ENCODE measurements at regions not wholly inside any gene's neighbourhood (a gene's known extent, or its start where the extent isn't known, plus 50 kb on each side); places are given as distances from the start of the nearest gene placed in this dataset.

DNA sequence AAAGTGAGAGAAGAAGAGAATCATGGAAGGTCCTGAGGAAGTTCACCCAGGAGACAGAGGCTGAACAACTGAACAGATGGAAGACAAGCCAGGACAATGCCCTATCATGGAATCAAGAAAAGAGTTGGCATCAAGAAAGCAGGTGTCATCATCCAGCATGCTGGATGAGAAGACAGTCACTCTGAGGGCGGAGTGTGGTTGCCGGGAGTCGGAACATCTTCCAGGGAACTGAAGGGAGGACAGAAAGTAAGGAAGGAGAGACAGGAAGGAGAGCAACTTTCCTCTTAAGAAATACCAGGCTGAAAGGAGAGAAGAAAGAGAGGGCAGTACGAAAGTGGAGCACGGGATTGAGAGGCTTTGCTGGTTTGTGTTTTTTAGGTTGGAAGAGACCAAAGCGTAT lies 654.5 kb upstream of the CELF2 start:
- no peak for DNase-seq (ENCODE audit: low spot score)
- peak overlapping the region; percentile 54 for H2AFZ ChIP-seq (replicated peaks)
- H3K79me2 ChIP-seq (ENCODE audit: low read depth), result no peaks in the 10 kb centered on the region
- H3K4me3 Mint-ChIP-seq, result no peak overlapping the region
- no peaks in the 10 kb centered on the region for H4K20me1 ChIP-seq (ENCODE audit: low read depth)
- H3F3A ChIP-seq (ENCODE audit: low read depth), result no peaks in the 10 kb centered on the region
- no peak overlapping the region for H3K4me3 ChIP-seq
- no peak overlapping the region for H3K4me2 ChIP-seq
- peak overlapping the region; percentile 0 for H3K27ac Mint-ChIP-seq
- peaks cover 24% of the 10 kb centered on the region for H3K4me1 Mint-ChIP-seq
- TF ChIP-seq EZH2phosphoT487 (IDR thresholded peaks at IDR 0.05), result no peak
- no peak for TF ChIP-seq CTCF (IDR thresholded peaks at IDR 0.05)
- TF ChIP-seq EZH2 (IDR thresholded peaks at IDR 0.05), result no peak
- H3K9ac ChIP-seq, result no peak overlapping the region
- no peaks in the 10 kb centered on the region for H3K36me3 ChIP-seq
- no peaks in the 10 kb centered on the region for H3K9me3 ChIP-seq (ENCODE audit: low read depth)
- no peaks in the 10 kb centered on the region for H3K9me3 Mint-ChIP-seq
- no peaks in the 10 kb centered on the region for H3K27me3 Mint-ChIP-seq (ENCODE audit: insufficient read depth, low read depth)
- H3K27ac ChIP-seq, result no peak overlapping the region
- no peaks in the 10 kb centered on the region for H3K36me3 Mint-ChIP-seq
- H3K4me1 ChIP-seq, result peaks cover 12% of the 10 kb centered on the region
- H3K27me3 ChIP-seq, result no peaks in the 10 kb centered on the region

- Histone ChIP-seq H3K9ac (no peak overlapping the region), H3K4me1 (peaks cover 12% of the 10 kb centered on the region), H3K4me3 (no peak overlapping the region), H2AFZ (replicated peaks) (no peak overlapping the region), H3K79me2 (ENCODE audit: low read depth) (no peaks in the 10 kb centered on the region), H3K9me3 (ENCODE audit: low read depth) (no peaks in the 10 kb centered on the region), H3K27ac (no peak overlapping the region), H3K4me2 (no peak overlapping the region), H3F3A (ENCODE audit: low read depth) (no peaks in the 10 kb centered on the region), H3K36me3 (no peaks in the 10 kb centered on the region), H4K20me1 (ENCODE audit: low read depth) (no peaks in the 10 kb centered on the region), H3K27me3 (no peaks in the 10 kb centered on the region)
- Mint-ChIP-seq H3K27me3 (ENCODE audit: insufficient read depth, low read depth) (peaks cover 2% of the 10 kb centered on the region), H3K4me3 (no peak overlapping the region), H3K4me1 (peaks cover 28% of the 10 kb centered on the region), H3K36me3 (no peaks in the 10 kb centered on the region), H3K9me3 (no peaks in the 10 kb centered on the region), H3K27ac (no peak overlapping the region)
- DNase-seq (ENCODE audit: low spot score), result no peak
- TF ChIP-seq EZH2phosphoT487 (IDR thresholded peaks at IDR 0.05) (no peak), CTCF (IDR thresholded peaks at IDR 0.05) (no peak), EZH2 (IDR thresholded peaks at IDR 0.05) (no peak)
These were observed 652.8 kb upstream of the CELF2 start for GRCh38 chr10:10364902-10365301.

GRCh38 chr10:10365676-10366075 lies 652.0 kb upstream of the CELF2 start:
- TF ChIP-seq EZH2phosphoT487 (IDR thresholded peaks at IDR 0.05) (no peak), EZH2 (IDR thresholded peaks at IDR 0.05) (no peak), CTCF (IDR thresholded peaks at IDR 0.05) (no peak)
- Histone ChIP-seq H3K79me2 (ENCODE audit: low read depth) (no peaks in the 10 kb centered on the region), H3K4me1 (peaks cover 12% of the 10 kb centered on the region), H3F3A (ENCODE audit: low read depth) (no peaks in the 10 kb centered on the region), H3K9me3 (ENCODE audit: low read depth) (no peaks in the 10 kb centered on the region), H2AFZ (replicated peaks) (no peak overlapping the region), H3K4me2 (no peak overlapping the region), H3K9ac (no peak overlapping the region), H4K20me1 (ENCODE audit: low read depth) (no peaks in the 10 kb centered on the region), H3K27ac (no peak overlapping the region), H3K27me3 (no peaks in the 10 kb centered on the region), H3K4me3 (no peak overlapping the region), H3K36me3 (no peaks in the 10 kb centered on the region)
- no peaks in the 10 kb centered on the region for H3K9me3 Mint-ChIP-seq
- DNase-seq (ENCODE audit: low spot score), result no peak
- H3K27ac Mint-ChIP-seq, result no peak overlapping the region
- H3K27me3 Mint-ChIP-seq (ENCODE audit: insufficient read depth, low read depth), result peaks cover 2% of the 10 kb centered on the region
- no peak overlapping the region for H3K4me3 Mint-ChIP-seq
- H3K4me1 Mint-ChIP-seq, result peaks cover 28% of the 10 kb centered on the region
- H3K36me3 Mint-ChIP-seq, result no peaks in the 10 kb centered on the region

Measured in neural progenitor cell (in vitro differentiated cells).